Ovary (tissue), 3 donors: ENCODE measurements at regions not wholly inside any gene's neighbourhood (a gene's known extent, or its start where the extent isn't known, plus 50 kb on each side); places are given as distances from the start of the nearest gene placed in this dataset.

Experiments
- CTCF ChIP-seq, 3 donors: fragments of 450-650 bp in 2 of 3; fragments of 200-600 bp in 1 of 3; IDR thresholded peaks; one replicate each; pipeline versions ENCODE4 v1.5.1 to v1.8.0; 2016 to 2022; ENCODE audit warnings: antibody characterized with exemption in 3 of 3, mild to moderate bottlenecking in 1 of 3
- POLR2A ChIP-seq: fragments of 450-650 bp; IDR thresholded peaks from one replicate; pipeline ENCODE4 v1.6.1; 2017; ENCODE audit warnings: antibody characterized with exemption, mild to moderate bottlenecking, moderate library complexity
- donor health status: DM: no; HTN: no; CAD: no.

GRCh38 chr17:64749306-64749705 lies 87.2 kb upstream of the SMURF2 start:
- no peak for TF ChIP-seq POLR2A
- no peak for TF ChIP-seq CTCF (IDR thresholded peaks at IDR 0.05)
